PC-9 (cell line): ENCODE measurements at regions not wholly inside any gene's neighbourhood (a gene's known extent, or its start where the extent isn't known, plus 50 kb on each side); places are given as distances from the start of the nearest gene placed in this dataset.

Source experiments
- CTCF ChIP-seq: fragments of 200-600 bp; sonication (generic); conservative IDR thresholded peaks from 2 replicates; pipeline ENCODE4 v1.6.1; 2017; ENCODE audit warnings: mixed run types, antibody characterized with exemption, mild to moderate bottlenecking, moderate library complexity
- EZH2 ChIP-seq: fragments of 200-600 bp; sonication (generic); IDR thresholded peaks from 2 replicates; pipeline ENCODE4 v1.8.0; 2017; ENCODE audit warnings: antibody characterized with exemption, low read depth

- TF ChIP-seq CTCF (no peak), EZH2 (no peak)
Observed at GRCh38 chr12:13790317-13790716, 191.1 kb downstream of the GRIN2B start.
